HG02884 (cell line): ENCODE measurements at regions not wholly inside any gene's neighbourhood (a gene's known extent, or its start where the extent isn't known, plus 50 kb on each side); places are given as distances from the start of the nearest gene placed in this dataset.
"Not testable (repeated sequence)": the region's sequence is repeated elsewhere in the genome, so short reads cannot be mapped to it uniquely, and the experiment has no call there.

Source experiments
- ATAC-seq: cut with Tn5 transposase; IDR thresholded peaks from one replicate; pipeline ENCODE4 v1.9.1; 2021; ENCODE audit warnings: mild to moderate bottlenecking, moderate library complexity; ENCODE audit not compliant: unreplicated experiment

DNA sequence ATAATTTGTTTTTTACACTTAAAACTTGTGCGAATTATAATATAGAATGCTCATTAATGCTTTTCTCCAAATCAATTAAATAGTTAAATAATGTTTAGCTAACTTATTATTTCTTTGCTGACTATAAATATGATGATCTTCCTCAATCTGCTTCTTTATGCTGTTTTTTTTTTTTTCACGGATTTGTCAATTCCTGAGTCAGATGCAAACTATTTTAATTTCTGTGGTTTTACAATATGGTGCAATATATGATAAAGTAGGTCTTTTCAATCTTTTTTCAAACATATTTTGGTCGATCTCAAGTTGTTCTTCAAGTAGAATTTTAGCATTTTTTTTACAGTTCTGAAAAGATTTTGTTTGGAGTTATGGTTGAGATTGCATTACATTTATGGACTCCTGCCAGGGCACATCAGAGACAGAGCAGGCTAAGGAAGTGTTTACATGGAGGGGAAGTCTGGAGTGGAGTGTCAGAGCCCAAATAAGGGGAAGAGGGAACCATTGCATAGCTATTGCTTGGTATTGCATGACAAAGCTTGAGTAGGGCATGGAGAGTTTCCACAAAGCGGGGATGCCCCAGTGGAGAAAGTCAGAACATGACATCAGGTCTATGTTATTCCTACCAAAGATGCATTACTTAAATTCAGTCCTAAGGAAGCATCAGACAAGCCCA is 204.4 kb downstream of the OTUD1 start:
- ATAC-seq, result no peak

GRCh38 chr10:23648618-23649017 is 209.7 kb downstream of the OTUD1 start:
- ATAC-seq, result no peak

DNA sequence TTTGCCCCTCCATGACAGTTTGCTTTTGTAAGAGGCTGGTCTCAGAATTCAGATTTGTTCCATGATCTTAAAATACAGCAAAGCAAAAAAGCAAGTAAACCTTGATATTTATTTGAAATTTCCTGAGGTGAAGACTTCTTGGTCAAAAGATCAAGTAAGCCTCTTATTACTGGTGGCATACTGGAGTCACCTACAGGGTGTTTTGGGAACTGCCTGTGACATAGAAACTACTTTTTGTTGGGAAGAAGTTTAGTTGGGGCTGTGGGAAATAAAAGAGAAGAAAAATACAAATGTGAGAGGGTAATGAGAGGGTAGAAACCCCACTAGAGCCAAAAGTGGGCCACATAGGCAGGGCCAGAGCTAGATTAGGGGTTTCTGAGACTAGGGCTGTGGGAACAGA is 217.9 kb downstream of the OTUD1 start:
- ATAC-seq, result no peak

GRCh38 chr10:23657677-23658076 is 218.8 kb downstream of the OTUD1 start:
- no peak for ATAC-seq

GRCh38 chr10:23671866-23672265 is 233.0 kb downstream of the OTUD1 start:
- ATAC-seq, result not testable (repeated sequence)

DNA sequence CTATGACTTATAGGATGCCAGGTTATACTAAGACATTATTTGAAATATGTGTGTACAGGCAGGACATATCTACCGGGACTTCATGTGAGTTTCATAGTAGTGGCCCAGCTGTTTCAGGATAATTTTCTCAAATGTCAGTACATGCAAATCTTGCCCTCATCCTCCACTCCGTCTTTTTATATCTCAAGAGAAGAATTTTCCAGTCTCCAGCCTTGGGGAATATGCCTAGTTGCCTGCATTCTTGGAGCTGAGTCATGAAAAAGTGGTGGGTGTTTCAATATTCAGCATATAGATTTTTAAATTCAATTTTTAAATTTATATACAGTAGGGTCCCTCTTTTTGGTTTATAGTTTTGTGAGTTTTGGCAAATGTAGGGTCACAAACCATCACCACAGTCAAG is 236.7 kb downstream of the OTUD1 start:
- ATAC-seq, result no peak

- ATAC-seq, result no peak
Observed at GRCh38 chr10:23676296-23676695, 237.4 kb downstream of the OTUD1 start.

- ATAC-seq, result no peak
Observed at GRCh38 chr10:23686722-23687121, 247.8 kb downstream of the OTUD1 start.

- ATAC-seq, result no peak
Observed at GRCh38 chr10:23692736-23693135, 253.9 kb downstream of the OTUD1 start.

- ATAC-seq, result no peak
Observed at GRCh38 chr10:23693501-23693901, 254.6 kb downstream of the OTUD1 start.

DNA sequence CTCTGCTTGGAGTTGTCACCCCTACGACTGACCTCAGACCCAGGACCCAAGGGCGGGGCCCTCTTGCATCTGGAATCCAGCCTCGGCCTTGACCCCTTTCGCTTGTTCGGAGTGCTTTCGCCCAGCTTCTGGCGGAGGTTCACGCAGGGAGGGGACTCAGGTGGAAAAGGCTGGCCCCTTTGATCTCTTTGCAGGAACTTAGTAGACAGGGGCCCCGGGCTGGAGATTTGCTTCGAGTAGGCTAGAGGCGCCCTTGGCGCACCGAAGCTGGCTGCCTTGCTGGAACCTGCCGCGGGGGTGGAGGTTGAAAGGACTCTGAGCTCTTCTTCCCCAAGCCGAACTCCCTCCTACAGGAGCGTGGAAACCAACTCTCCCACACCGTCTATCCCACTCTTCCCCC is 255.1 kb downstream of the OTUD1 start:
- no peak for ATAC-seq

- ATAC-seq, result no peak
Observed at GRCh38 chr10:23694446-23694920, 255.6 kb downstream of the OTUD1 start.

DNA sequence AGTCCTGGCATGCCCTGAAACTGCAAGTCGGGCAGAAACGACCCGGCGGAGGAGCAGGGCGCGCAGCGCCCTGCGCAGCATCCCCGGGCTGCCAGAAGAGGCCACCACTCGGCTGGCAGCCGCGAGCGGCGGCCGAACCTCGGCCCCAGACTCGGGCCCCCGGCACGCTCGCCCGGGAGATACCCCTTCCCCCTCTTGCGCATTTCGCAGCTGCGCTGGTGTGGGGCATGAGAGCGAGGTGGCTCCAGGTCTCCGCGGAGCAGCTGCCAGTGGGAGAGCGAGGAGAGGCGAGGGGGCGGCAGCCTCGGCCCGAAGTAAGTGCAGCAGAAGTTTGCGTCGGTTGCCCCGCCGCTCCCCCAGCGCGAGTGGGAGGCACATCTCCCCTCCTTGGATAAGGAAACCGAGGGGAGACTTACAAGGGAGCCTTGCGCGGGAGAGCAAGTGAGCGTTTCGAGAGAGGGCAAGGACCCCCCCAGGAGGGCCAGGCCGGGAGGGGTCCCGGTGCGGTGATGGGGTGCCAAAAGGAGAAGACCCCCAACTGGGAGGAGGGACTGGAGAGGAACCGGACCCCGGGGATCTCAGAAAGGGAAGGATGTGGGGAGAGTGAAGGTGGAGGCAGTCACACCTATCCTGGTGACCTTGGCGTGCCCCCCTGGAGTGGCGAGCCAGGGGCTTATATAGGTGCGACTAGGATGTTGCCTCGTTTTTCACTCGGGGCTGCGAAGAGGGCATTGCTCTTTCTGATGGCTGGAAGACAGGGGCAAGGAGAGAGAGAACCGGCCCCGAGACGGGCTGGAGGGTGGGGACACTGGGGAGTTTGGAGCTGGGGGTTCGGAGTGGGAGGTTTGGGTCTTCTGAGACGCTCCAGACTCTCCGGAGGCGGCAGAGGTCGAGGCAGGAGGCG is 256.3 kb downstream of the OTUD1 start:
- no peak for ATAC-seq

GRCh38 chr10:23695825-23696420 is 257.0 kb downstream of the OTUD1 start:
- ATAC-seq, result no peak

GRCh38 chr10:23696476-23696875 is 257.6 kb downstream of the OTUD1 start:
- no peak for ATAC-seq

GRCh38 chr10:23702977-23703414 is 264.1 kb downstream of the OTUD1 start:
- peak; percentile 99 for ATAC-seq

DNA sequence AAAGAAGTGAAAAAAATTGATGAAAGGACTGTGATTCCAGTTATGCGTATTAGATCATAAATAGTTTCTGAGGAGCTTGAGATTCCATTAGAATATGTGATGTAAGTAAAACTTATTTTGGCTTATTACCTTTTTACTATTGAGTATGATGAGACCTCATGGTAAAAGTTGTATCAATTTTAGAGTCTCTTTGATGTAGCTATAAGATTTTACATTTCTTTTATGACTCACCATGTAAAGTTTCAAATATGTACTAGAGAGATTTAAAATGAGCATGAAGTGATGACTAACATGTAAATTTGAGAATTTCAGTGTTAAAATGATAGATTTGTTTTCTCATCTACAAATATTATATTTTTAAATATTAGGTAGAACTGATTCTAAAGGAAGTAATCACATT is 276.5 kb downstream of the OTUD1 start:
- no peak for ATAC-seq

- no peak for ATAC-seq
Observed at GRCh38 chr10:23717913-23718312, 279.0 kb downstream of the OTUD1 start.

DNA sequence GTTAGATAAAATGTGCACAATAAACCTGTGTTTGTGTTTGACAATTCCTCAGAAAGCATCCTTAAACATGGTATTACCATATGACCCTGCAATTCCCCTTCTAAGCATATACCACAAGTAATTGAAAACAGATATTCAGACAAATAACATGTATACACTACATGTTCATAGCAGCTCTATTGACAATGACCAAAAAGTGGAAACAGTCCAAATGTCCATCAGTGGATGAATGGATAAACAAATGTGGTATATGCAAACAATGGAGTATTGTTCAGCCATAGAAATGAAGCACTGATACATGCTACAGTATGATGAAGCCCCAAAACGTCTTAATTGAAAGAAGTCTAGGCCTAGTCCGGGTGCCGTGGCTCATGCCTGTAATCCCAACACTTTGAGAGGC is 280.1 kb downstream of the OTUD1 start:
- no peak for ATAC-seq

DNA sequence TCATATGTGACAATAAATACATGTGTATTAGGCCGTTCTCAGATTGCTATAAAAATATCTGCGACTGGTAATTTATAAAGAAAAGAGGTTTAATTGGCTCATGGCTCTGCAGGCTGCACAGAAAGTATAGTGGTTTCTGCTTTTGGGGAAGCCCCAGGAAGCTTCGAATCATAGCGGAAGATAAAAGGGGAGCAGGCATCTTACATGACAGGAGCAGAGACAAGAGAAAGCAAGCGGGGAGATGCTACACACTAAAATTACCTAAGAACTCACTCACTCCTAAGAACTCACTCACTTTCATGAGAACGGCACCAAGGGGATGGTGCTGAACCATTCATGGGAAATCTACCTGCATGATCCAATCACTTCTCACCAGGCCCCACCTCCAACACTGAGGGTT is 284.9 kb downstream of the OTUD1 start:
- no peak for ATAC-seq

DNA sequence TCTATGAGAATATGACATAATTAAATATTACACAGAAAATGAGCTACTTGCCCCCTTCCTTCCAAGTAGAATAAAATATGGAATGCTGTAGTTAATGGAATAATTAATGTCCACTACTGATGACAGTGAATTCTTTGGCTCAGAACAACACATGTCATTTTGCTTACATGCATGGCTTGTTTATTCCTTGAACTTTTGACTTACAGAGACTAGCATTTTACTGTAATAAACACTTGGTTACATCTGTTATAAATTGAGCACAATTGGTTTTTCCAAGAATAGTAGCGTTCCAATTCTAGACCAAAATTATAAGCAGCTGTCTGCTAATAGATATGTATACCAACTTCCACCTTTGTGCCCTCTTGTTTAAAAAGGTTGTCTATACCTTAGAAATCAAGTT is 286.7 kb downstream of the OTUD1 start:
- ATAC-seq, result no peak

GRCh38 chr10:23742368-23742767 is 303.5 kb downstream of the OTUD1 start:
- ATAC-seq, result peak; percentile 98
